Skeletal muscle tissue (tissue), 3 donors: ENCODE measurements at regions not wholly inside any gene's neighbourhood (a gene's known extent, or its start where the extent isn't known, plus 50 kb on each side); places are given as distances from the start of the nearest gene placed in this dataset.
"Not testable (repeated sequence)": the region's sequence is repeated elsewhere in the genome, so short reads cannot be mapped to it uniquely, and the experiment has no call there.

Source experiments
- H3K27ac ChIP-seq: one replicate; pipeline ENCODE4 v1.7.0; 2013; ENCODE audit warnings: mild to moderate bottlenecking, low read depth, low read length, inconsistent platforms
- H3K27me3 ChIP-seq, 3 donors: one replicate each; pipeline ENCODE4 v1.7.0; 2013; ENCODE audit warnings: low read length in 3 of 3; ENCODE audit not compliant: control insufficient read depth in 3 of 3, insufficient read depth in 3 of 3
- H3K36me3 ChIP-seq, 3 donors: one replicate each; pipeline ENCODE4 v1.7.0; 2013; ENCODE audit warnings: low read length in 3 of 3; ENCODE audit not compliant: control insufficient read depth in 3 of 3, insufficient read depth in 3 of 3
- H3K4me1 ChIP-seq, 3 donors: one replicate each; pipeline ENCODE4 v1.7.0; 2013; ENCODE audit warnings: low read length in 3 of 3, mild to moderate bottlenecking in 3 of 3; ENCODE audit not compliant: control insufficient read depth in 3 of 3, insufficient read depth in 3 of 3
- H3K4me3 ChIP-seq, 3 donors: one replicate each; pipeline ENCODE4 v1.7.0; 2013; ENCODE audit warnings: low read length in 3 of 3
- H3K9ac ChIP-seq, 3 donors: one replicate each; pipeline ENCODE4 v1.7.0; 2013; ENCODE audit warnings: low read length in 3 of 3, mild to moderate bottlenecking in 3 of 3, moderate library complexity in 2 of 3, low read depth in 1 of 3
- H3K9me3 ChIP-seq, 3 donors: one replicate each; pipeline ENCODE4 v1.7.0; 2013; ENCODE audit warnings: low read length in 3 of 3; ENCODE audit not compliant: control insufficient read depth in 3 of 3
- donor health status: Osteomylitis.

DNA sequence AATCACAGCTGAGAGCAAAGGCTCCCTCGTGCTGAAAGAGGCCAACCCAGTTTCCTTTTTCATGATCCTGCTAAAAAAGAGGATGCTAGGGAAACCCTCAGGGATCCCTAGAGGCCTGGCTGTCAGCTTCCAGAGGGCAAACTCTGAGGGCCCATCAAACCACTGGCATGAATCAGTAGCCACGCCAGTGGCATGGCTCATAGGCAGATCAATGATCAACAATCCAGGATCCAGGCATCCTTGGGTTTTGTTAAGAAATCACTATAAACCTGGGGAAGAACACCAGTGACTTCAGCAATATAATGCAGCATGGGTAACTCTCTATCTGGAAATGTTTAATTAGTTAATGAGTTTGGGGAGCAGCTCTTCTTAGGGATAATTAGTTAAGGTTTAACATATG lies 286.5 kb downstream of the C1D start:
- Histone ChIP-seq H3K27ac (no peak overlapping the region), H3K36me3 (no peaks in the 10 kb centered on the region), H3K9ac (no peak overlapping the region), H3K4me1 (peaks cover 0 to 2% (median 0%) of the 10 kb centered on the region in 3 donors), H3K4me3 (no peak overlapping the region), H3K9me3 (no peaks in the 10 kb centered on the region), H3K27me3 (no peaks in the 10 kb centered on the region)

DNA sequence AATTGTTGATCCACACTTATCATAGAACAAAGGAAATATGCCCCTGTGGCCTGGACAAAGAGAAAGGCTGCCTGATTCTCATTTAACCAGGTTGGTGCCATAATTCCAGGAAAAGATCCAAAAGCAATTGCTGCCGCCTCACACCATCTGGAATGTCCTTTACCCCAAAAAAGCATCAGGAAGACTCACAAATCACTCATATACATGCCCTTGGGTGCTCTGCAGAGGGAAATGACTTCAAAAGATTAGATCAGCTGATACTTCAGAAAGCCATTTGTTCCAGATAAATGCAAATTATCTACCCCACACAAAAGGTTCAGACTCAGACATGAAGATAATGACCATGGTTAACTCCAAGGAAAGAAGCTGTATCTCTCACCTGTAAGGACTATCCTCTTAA lies 285.8 kb downstream of the C1D start:
- peaks cover 0 to 2% (median 0%) of the 10 kb centered on the region in 3 donors for H3K4me1 ChIP-seq
- no peaks in the 10 kb centered on the region for H3K27me3 ChIP-seq
- H3K36me3 ChIP-seq, result no peaks in the 10 kb centered on the region
- no peaks in the 10 kb centered on the region for H3K9me3 ChIP-seq
- H3K4me3 ChIP-seq, result no peak overlapping the region
- no peak overlapping the region for H3K27ac ChIP-seq
- no peak overlapping the region for H3K9ac ChIP-seq

DNA sequence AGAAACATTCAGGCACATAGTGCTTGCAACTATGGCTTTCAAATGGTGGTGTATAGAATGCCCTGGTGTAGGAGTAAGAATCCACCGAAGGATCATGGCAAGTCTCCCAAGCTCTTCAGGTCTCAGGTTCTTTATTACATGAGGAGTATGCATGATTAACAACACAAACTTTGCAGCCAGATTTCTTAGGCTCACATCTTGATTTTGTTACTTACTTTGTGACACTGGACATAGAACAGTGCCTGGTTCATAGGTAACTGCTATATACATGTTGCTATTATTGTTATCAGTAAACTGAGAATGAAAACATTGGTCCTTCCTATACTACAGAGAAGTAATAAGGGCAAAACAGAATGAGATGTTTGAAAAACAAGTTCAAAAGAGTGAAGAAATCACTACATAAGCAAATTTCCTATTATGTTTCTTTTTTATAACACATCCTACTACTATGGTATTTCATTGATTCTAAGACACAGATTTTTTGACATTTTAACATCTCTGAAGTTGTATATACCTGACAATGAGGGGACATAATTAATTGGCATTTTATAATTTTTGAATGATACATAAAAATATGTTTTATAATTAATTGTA lies 284.9 kb downstream of the C1D start:
- Histone ChIP-seq H3K4me3 (no peak overlapping the region), H3K27ac (no peak overlapping the region), H3K27me3 (no peaks in the 10 kb centered on the region), H3K9me3 (no peaks in the 10 kb centered on the region), H3K36me3 (no peaks in the 10 kb centered on the region), H3K9ac (no peak overlapping the region), H3K4me1 (no peaks in the 10 kb centered on the region)

GRCh38 chr2:67780841-67781240 lies 282.0 kb downstream of the C1D start:
- H3K27me3 ChIP-seq, H3K9ac ChIP-seq, H3K27ac ChIP-seq, H3K36me3 ChIP-seq, H3K9me3 ChIP-seq, H3K4me3 ChIP-seq, H3K4me1 ChIP-seq: not testable (repeated sequence)

GRCh38 chr2:67782443-67782842 lies 280.4 kb downstream of the C1D start:
- Histone ChIP-seq H3K27me3 (no peaks in the 10 kb centered on the region), H3K27ac (no peak overlapping the region), H3K4me1 (no peaks in the 10 kb centered on the region), H3K9me3 (no peaks in the 10 kb centered on the region), H3K4me3 (no peak overlapping the region), H3K36me3 (no peaks in the 10 kb centered on the region), H3K9ac (no peak overlapping the region)

- Histone ChIP-seq H3K27me3 (no peaks in the 10 kb centered on the region), H3K27ac (no peak overlapping the region), H3K9ac (no peak overlapping the region), H3K36me3 (no peaks in the 10 kb centered on the region), H3K4me3 (no peak overlapping the region), H3K4me1 (no peaks in the 10 kb centered on the region), H3K9me3 (no peaks in the 10 kb centered on the region)
These were observed 279.8 kb downstream of the C1D start for GRCh38 chr2:67783026-67783425.

GRCh38 chr2:67790622-67791021 lies 272.2 kb downstream of the C1D start:
- H3K27ac ChIP-seq, result no peak overlapping the region
- H3K36me3 ChIP-seq, result no peaks in the 10 kb centered on the region
- H3K9me3 ChIP-seq, result no peaks in the 10 kb centered on the region
- H3K4me3 ChIP-seq, result no peak overlapping the region
- no peaks in the 10 kb centered on the region for H3K27me3 ChIP-seq
- no peak overlapping the region for H3K9ac ChIP-seq
- no peaks in the 10 kb centered on the region for H3K4me1 ChIP-seq

- no peaks in the 10 kb centered on the region for H3K4me1 ChIP-seq
- H3K9me3 ChIP-seq, result no peaks in the 10 kb centered on the region
- H3K27ac ChIP-seq, result no peak overlapping the region
- no peaks in the 10 kb centered on the region for H3K27me3 ChIP-seq
- no peaks in the 10 kb centered on the region for H3K36me3 ChIP-seq
- no peak overlapping the region for H3K9ac ChIP-seq
- no peak overlapping the region for H3K4me3 ChIP-seq
These were observed 270.6 kb downstream of the C1D start for GRCh38 chr2:67792191-67792590.

- H3K9me3 ChIP-seq, result no peaks in the 10 kb centered on the region
- H3K4me1 ChIP-seq, result no peaks in the 10 kb centered on the region
- no peak overlapping the region for H3K27ac ChIP-seq
- H3K4me3 ChIP-seq, result no peak overlapping the region
- no peak overlapping the region for H3K9ac ChIP-seq
- no peaks in the 10 kb centered on the region for H3K27me3 ChIP-seq
- H3K36me3 ChIP-seq, result no peaks in the 10 kb centered on the region
These were observed 270.1 kb downstream of the C1D start for GRCh38 chr2:67792681-67793091.

- Histone ChIP-seq H3K36me3 (no peaks in the 10 kb centered on the region), H3K27me3 (no peaks in the 10 kb centered on the region), H3K27ac (no peak overlapping the region)
These were observed 264.8 kb downstream of the C1D start for GRCh38 chr2:67797801-67798540.

More at GRCh38 chr2:67797801-67798540, 264.8 kb downstream of the C1D start:
- no peak overlapping the region for H3K9ac ChIP-seq
- no peaks in the 10 kb centered on the region for H3K9me3 ChIP-seq
- H3K4me3 ChIP-seq, result no peak overlapping the region
- H3K4me1 ChIP-seq, result peaks cover 0 to 4% (median 0%) of the 10 kb centered on the region in 3 donors
